Iris pigment epithelial cell (primary cell): ENCODE measurements at regions not wholly inside any gene's neighbourhood (a gene's known extent, or its start where the extent isn't known, plus 50 kb on each side); places are given as distances from the start of the nearest gene placed in this dataset.

Source experiments
- DNase-seq: peaks from one replicate; pipeline ENCODE4 v3.0.0-alpha.2; 2011; ENCODE audit warnings: low read depth

- no peak for DNase-seq
Observed at GRCh38 chr9:1267141-1267570, 217.0 kb downstream of the DMRT2 start.

DNA sequence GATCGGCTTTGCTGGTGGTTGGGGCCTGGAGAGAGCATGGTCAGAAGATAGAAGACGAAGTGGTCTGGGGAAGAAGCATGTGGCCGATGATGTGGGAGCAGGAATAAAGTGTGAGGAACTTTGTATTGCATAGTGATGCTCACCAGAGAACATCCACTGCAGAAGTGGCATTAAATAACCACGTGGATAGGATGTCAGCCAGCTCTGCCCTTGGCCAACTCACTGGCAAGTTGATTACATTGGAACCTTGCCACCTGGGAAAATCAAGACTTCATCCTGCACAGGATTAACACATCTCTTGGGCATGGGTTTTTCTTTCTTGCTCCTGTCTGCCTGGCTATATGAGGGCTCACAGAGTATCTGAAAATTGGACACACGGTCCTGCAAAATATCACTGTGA is 217.4 kb downstream of the DMRT2 start:
- no peak for DNase-seq

- DNase-seq = no peak
Observed at GRCh38 chr9:1269533-1270315, 219.6 kb downstream of the DMRT2 start.

- no peak for DNase-seq
Observed at GRCh38 chr9:1271367-1271766, 221.2 kb downstream of the DMRT2 start.

- no peak for DNase-seq
Observed at GRCh38 chr9:1271786-1272185, 221.6 kb downstream of the DMRT2 start.

GRCh38 chr9:1272488-1272887 is 222.3 kb downstream of the DMRT2 start:
- no peak for DNase-seq

- no peak for DNase-seq
Observed at GRCh38 chr9:1273859-1274258, 223.7 kb downstream of the DMRT2 start.

- no peak for DNase-seq
Observed at GRCh38 chr9:1274334-1274733, 224.2 kb downstream of the DMRT2 start.

DNA sequence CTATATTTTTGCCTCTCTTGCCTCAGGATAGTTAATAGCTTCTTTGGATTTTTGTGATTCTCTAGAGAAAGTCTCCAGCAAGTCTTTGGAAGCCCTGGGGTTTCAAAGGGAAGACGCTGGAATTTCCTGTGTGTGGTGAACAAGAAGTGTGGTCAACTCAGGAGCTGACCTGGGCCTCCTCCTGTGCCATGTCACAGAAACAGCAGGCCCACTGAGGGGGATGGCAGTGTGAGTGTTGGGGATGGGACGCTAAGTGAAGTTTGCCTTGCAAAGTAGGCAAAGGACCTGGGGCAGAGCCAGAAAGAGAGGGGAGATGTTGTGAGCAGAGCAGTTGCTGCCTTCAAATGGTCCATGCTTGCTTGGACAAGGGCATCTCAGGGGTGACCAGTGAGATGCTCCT is 226.3 kb downstream of the DMRT2 start:
- DNase-seq = no peak

GRCh38 chr9:1284727-1285126 is 234.6 kb downstream of the DMRT2 start:
- DNase-seq = no peak

- no peak for DNase-seq
Observed at GRCh38 chr9:1285526-1285925, 235.4 kb downstream of the DMRT2 start.

DNA sequence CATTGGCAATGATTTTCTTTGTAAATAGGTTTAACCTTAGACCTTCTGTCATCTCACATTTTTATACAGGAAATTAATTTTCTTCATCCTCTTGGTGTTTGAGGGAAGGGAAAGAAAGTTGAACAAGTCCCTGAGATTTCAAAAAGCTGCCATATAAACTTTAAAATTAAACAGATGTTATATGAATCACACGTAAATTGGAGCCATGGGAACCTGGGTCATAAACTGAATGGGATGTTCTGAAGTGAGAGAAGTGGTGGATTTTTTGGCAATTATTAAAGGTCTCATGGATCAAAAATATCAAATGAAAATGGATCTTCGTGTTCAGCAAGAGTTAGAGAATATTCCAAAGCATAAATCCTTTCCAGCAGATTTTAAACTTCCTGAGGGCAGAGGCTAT is 242.2 kb downstream of the DMRT2 start:
- no peak for DNase-seq

DNA sequence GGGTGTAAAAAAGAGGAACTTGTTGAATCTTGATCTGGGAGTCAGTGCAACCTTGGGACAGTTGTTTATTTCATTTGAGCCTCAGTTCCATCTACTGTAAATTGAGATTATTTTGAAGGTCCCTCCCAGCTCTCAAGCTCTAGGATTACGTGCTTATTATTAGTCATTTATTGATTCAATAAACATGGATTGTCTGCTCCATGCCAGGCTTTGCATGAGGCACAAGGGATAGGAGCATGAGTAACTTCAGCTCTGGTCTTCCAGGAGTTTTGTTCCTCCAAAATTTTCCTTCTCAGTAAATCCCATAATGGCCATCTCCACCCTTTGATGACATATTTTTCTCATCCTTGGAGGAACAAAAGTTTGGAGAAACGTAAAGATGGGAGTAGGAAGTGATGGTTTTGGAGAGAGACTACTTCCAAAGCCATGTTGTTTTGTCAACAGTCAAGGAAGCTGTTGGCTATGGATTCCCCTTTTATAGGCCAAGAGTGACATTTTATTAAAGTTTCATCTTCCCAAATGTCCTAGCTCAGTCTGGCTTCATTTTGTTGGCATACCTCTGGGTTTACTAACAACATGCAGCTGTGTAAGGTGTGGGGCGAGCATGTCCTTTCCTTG is 244.6 kb downstream of the DMRT2 start:
- DNase-seq = no peak

- no peak for DNase-seq
Observed at GRCh38 chr9:1296331-1296730, 246.2 kb downstream of the DMRT2 start.

DNA sequence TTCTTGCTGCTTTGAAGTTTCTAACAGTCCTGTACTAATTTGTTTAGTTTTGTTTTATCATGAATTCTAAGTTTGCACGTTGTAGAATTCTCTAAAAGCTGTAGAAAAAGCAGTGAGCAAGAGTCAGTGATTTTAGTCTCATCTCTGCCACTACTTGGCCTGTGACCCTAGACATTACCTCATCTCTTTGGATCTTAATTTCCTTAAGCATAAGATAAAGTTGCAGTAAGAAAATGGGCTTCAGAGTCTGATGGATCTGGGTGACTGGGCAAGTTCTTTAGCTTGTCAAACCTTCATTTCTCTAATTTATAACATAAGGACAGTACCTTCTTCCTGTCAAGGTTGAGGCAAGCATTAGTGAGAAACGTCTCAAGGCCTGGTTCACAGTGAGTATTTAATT is 247.9 kb downstream of the DMRT2 start:
- no peak for DNase-seq

- no peak for DNase-seq
Observed at GRCh38 chr9:1300941-1301340, 250.8 kb downstream of the DMRT2 start.

- no peak for DNase-seq
Observed at GRCh38 chr9:1303932-1304331, 253.8 kb downstream of the DMRT2 start.

DNA sequence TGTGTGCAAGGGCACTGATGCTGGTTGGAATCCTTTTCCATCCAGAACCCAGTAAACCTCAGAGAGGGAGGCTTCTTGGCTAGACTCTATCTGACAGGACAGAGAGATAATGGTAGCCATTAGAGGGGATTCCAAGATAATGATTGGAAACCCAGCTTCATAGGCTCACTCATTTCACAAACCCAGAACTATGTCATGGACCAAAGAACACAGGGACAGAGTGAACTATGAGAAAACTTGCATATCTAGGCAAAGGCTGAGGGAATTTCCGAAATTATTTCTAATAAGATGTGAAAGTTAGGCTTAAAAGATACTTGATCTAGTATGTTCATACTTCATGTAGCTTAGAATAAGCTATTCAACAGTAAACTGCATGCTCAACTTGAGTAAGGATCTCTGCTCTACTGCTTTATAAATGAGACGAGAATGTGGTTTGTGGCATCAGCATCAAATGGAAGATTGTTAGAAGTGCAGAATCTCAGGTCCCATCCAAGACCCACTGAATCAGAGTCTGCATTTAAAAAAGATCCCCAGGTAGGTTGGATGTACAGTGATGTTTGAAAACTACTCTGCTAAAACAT is 261.4 kb downstream of the DMRT2 start:
- no peak for DNase-seq

GRCh38 chr9:1319436-1319835 is 269.3 kb downstream of the DMRT2 start:
- DNase-seq = no peak

- no peak for DNase-seq
Observed at GRCh38 chr9:1320051-1320557, 269.9 kb downstream of the DMRT2 start.

DNA sequence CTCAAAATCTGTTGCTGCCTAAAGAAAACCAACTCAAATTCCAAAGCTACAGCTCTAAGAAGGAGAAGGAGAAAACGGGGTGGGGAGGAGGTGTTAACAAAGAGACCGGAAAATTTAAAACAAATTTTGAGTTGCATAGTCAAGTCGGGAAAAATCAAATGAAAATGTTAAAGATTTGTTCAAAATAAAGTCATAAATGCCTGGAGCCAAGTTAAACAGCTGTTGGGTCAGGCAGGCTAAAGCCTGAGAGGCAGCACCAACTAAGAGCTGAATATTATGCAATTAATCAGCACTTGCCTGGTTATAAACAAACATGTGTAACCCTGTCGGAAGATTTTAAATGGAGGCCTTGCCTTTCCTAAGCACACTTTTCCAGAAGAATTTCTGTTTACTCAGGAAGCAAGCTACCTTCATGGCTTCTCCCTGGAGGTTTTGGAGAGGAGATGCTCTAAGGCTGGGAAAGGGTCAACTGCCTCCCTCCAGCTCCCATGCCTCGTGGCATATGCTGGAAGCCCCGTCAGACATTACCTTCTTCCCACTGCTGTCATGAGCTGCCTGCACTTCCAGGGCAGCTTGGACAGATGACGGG is 270.5 kb downstream of the DMRT2 start:
- DNase-seq = no peak

DNA sequence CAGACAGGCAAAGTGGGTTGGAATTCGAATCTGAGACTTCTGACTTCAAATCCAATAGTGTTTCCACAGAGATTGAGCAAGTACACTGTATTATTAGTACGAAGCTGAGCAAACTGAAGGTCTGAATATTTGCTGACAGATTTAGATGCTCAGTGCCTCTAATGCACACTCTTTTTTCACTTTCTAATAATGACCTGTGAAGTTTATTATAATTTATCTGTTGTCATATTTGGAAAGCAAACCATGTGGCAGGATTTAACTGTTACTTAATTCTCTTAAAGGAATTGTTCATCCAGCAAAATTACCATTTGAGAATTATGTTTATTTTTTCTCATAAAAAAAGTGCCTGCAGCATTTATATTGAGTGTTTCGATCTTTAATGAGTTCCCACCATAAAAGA is 277.3 kb downstream of the DMRT2 start:
- DNase-seq = no peak

DNA sequence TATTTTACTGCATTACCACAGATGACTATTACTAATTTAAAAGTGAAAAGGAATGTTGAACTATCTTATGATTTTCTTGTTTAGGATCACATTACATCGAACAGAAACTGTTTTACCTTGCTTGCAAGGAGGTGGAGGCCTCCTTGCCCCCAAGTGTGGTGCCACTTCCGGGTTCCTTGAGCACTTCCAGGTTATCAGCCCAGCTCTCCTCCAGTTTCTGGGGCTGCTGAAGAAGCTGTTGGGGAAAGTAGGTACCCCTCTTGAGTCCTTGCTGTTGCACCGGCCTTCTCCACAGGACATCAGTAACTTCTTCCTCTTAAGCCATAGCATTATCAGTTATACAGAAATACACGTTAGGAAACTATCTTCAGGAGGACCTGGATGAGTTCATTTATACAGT is 278.2 kb downstream of the DMRT2 start:
- no peak for DNase-seq
